ENCODE measurements at regions not wholly inside any gene's neighbourhood (a gene's known extent, or its start where the extent isn't known, plus 50 kb on each side); places are given as distances from the start of the nearest gene placed in this dataset.

DNA sequence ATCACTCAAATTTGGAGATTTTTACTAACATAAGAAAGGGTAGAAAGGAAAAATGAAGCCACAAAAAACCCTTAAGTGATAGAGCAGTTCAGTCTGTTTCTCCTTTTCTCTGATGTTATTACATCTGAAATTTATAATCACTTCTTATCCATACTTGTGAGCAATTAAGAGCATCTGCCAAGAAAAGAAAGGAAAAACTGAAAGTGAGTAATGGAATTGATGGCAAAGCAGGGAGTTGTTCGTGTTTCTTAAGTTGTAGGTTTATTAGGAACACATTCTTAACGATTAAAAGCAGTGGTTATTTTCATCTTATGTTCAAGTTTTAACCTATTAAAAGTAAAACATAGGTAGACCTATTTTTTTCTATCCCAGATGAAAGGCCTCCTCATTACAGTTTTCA is 277.7 kb downstream of the RND3 start:
- TF ChIP-seq, protein P1, sequence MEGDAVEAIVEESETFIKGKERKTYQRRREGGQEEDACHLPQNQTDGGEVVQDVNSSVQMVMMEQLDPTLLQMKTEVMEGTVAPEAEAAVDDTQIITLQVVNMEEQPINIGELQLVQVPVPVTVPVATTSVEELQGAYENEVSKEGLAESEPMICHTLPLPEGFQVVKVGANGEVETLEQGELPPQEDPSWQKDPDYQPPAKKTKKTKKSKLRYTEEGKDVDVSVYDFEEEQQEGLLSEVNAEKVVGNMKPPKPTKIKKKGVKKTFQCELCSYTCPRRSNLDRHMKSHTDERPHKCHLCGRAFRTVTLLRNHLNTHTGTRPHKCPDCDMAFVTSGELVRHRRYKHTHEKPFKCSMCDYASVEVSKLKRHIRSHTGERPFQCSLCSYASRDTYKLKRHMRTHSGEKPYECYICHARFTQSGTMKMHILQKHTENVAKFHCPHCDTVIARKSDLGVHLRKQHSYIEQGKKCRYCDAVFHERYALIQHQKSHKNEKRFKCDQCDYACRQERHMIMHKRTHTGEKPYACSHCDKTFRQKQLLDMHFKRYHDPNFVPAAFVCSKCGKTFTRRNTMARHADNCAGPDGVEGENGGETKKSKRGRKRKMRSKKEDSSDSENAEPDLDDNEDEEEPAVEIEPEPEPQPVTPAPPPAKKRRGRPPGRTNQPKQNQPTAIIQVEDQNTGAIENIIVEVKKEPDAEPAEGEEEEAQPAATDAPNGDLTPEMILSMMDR (IDR thresholded peaks at IDR 0.05; ENCODE audit: low read length) = no peak
- no peak for TF ChIP-seq EZH2 (IDR thresholded peaks at IDR 0.05; ENCODE audit: borderline replicate concordance, low read length)
